AG08395 (cell line): ENCODE measurements at regions not wholly inside any gene's neighbourhood (a gene's known extent, or its start where the extent isn't known, plus 50 kb on each side); places are given as distances from the start of the nearest gene placed in this dataset.
A peak's percentile ranks its signal among the peaks of the same experiment; 100 is the strongest.

ENCODE experiments used
- DNase-seq: peaks from one replicate; pipeline ENCODE4 v3.0.0; 2012; ENCODE audit warnings: mixed read lengths, low spot score

DNA sequence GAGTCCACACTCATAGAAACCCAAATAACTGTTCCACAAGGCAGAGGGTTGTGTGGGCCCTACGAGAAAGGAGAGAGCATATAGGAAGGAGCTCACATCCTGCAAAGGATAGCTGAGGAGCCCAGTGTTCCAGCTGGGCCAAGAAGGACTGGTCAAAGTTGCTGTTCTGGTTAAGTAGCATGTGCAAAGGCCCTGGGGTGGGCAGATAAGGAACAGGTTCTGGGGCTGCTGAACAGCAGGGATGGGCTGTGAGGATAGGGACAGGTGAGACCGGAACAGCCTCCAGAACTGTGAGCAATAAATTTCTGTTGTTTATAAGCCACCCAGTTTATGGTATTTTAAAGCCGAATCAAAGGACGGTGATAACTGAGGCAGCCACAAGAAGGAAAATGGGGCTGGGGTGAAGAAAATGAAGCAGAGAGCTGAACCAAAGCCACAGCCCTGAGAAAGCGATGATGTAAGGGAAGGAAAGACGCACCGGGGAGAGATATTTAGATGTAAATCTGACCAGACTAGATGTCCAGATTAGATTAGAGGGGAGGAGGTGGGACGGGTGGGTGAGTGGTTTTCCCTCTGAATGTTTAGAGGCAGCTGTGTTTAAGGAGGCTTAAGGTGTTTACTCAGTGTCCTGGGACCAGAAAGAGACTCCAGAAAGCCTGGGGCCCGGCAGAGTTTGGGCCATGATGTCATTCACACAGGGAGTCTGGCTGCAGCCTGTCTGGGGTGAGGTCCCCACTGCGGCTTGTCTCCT is 180.8 kb upstream of the BCOR start:
- DNase-seq, result no peak

DNA sequence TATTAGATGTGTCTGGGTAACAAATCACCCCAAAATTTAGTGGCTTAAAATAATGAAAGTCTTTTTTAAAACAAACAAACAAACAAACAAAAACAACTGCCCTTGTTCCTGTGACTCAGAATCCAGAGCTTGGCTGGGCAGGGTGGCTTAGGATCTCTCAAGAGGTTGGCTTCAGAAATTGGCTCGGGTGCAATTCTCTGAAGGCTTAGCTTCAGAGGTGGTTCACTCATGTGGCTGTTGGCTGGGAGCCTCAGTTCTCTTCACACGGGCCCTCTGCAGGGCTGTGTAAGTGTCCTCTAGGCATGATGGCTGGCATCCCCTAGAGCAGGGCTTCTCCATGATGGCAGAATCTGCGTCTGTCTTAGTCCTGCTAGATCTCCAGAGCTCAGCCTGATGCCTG is 179.9 kb upstream of the BCOR start:
- no peak for DNase-seq

DNA sequence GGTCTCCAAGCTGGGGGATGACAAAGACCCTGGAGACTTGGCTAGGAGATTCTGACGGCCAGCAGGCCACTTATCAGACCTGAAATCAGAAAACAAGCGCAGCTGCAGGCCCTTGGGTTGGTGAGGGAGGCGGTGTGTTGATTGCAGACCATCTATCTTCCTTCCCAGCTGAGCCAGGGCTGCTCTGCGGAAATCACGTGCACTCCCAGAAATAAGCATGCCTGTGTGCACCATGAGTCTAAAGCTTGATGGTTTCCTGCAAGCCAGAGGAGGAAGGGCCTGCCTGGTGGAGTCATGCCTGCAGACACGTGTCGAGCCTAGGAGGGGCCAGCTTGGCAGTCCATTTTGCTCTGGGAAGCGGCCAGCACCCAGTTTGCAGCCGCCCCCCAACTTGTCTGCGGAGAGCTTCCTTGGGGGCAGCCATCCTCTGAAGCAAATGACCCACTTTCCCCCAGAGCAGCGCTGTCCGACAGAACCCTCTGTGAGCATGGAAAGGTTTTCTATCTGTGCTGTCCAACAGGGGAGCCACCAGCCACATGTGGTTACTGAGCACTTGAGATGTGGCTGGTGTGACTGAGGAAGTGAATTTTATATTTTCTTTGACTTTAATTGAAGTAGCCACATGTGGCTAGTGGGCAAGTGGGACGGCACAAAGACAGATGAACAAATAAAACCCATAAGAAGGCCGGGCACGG is 175.7 kb upstream of the BCOR start:
- no peak for DNase-seq

- no peak for DNase-seq
These were observed 175.0 kb upstream of the BCOR start for GRCh38 chrX:40272776-40273175.

DNA sequence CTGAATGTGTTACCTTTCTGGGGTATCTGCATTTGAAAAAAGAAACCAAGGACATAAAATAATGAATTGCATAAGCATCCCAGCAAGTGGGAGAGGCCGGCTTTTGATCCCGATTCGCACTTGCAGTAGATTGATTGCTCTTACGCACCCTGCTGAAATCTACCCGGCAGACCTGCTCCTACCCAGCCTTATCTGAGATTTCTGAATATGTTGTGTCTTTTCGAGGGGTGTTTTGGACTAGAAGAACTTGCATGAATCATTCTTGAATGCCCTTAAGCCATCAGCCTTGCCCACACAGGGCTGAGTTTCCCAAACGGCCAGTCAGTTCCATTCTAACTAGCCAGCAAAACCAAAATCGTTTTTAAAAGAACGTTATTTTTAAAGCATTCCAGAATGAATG is 174.4 kb upstream of the BCOR start:
- no peak for DNase-seq

- no peak for DNase-seq
These were observed 170.4 kb upstream of the BCOR start for GRCh38 chrX:40268188-40268520.

DNA sequence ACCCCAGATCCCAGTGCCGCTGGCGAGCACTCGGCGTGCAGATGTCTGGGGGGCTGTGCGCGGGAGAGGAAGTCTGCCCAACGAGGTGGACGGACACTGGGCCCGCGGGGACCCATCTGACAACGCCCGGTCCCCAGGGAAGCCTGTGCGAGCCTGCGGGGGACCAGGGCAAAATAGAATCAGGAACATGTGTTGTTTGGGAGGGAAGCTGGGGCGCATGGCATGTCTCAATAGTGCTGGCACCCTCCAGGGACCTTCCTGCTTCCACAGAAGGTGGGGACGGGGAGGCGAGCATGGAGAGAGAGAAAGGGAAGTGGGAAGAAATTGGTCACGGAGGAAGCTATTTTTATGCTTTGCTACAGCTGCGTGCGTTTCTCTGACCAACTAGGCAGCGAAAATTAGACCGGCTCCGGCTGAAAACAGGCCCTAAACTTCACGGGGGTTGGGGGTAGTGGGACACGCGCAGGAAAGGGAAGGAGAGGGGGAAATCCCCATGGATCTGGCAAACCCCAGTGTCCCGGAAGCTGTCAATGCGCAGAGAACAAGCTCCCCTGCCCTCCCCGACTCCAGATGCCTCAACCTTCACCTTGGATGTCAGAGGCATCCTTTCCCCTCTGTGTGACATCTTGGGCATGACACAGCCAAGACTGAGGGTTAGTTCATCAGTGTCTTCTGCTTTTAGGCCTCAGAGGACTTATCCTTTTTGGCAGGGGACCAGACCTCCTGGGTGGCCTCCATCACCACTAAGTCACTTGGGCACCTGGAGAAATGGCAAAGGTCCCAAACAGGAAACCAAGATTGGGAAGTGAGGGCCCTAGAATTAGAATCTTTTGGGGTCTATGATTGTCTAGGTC is 169.8 kb upstream of the BCOR start:
- DNase-seq, result no peak

- peak; percentile 75 for DNase-seq
These were observed 169.0 kb upstream of the BCOR start for GRCh38 chrX:40266490-40267333.

DNA sequence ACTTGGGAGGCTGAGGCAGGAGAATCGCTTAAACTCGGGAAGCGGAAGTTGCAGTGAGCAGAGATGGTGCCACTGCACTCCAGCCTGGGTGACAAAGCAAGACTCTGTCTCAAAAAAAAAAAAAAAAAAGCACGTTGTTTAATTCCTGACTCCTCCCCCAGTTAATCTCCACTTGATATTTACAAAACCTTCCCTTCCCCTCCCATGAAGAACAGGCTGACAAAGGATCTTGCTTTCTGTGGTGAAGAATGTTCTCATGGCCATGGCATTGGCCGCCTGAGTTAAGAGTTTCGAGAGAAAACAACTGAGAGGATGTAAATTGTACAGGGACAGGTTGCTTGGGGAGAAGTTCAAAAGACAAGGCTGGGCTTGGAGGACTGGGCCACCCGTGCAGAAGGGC is 168.2 kb upstream of the BCOR start:
- no peak for DNase-seq

GRCh38 chrX:40263014-40263560 is 165.3 kb upstream of the BCOR start:
- peak; percentile 21 for DNase-seq

DNA sequence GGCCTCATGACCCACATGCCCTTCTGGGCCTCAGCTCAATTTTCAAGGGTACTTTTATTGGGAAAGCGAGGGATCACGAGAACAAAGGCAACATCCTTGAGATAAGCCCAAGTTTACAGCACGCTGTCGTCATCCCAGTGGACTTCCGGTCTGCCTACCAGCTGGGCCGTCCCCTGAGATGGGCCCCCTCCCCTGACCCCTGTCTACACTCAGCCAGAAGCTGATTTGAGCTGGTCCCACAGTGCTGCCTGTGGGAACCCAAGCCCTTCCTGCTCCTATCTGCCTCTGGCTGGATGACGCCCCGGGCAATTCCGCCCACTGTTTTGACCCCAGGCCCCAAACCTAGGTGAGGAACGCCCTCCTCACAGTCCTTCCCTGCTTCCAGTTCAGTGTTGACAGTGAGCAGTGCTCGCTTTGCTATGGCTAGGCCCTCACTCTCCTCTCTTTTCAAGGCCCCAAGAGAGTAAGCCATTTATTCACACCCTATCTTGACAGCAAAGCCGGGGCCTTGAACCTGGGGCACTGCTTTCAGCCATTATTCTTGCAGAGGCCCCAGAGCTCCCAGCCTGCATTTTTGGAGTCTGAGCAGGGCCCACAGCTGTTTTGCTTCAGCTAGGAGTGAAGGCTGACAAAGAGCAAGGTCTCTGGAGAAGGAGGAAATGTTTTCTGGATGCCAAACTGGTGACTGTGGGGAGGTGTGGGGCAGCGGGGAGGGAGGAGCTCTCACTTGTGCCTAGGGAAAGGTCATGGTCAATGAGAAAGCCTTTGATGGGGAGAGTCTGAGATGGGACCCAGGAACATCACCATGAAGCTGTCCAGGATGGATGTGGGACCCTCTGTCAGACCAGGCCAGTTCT is 164.6 kb upstream of the BCOR start:
- peak; percentile 71 for DNase-seq

DNA sequence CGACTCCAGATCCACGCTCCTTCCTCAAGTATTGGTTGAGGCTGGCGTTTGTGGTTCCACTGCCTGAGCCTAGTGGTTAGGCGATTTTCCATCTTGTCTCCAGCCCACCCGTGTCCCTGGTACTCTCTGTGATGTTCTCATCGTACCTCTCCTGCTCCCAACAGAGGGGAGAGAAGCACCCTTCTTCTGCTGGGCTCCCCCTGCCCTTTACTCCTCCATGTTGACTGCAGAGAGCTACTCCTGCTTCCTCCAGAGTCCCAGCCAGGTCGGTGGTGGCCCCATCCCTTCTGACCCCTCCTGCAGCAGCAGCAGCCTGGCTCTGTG is 164.0 kb upstream of the BCOR start:
- DNase-seq, result no peak

GRCh38 chrX:40260146-40260747 is 162.5 kb upstream of the BCOR start:
- peak; percentile 26 for DNase-seq

DNA sequence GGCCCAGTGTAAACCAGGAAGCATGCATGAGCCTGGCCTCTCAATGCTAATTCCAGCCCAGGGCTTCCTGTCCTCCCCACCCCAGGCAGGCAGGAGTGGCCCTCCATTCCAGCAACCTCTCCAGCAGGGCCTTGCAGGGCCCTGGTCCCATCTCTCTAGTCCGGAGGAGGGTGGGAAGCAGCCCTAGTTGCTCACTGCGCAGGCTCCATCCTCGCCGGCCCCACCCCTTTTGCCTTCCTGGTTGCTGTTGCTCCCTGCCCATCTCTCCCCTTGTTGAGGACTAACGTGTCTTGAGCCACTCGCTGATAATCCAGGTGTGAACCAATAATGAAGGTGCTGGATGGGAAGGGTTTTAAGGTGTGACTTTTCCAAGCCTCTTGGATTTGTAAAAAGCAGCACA is 161.2 kb upstream of the BCOR start:
- no peak for DNase-seq

- DNase-seq, result no peak
These were observed 156.0 kb upstream of the BCOR start for GRCh38 chrX:40253771-40254170.

GRCh38 chrX:40249582-40249981 is 151.8 kb upstream of the BCOR start:
- no peak for DNase-seq

DNA sequence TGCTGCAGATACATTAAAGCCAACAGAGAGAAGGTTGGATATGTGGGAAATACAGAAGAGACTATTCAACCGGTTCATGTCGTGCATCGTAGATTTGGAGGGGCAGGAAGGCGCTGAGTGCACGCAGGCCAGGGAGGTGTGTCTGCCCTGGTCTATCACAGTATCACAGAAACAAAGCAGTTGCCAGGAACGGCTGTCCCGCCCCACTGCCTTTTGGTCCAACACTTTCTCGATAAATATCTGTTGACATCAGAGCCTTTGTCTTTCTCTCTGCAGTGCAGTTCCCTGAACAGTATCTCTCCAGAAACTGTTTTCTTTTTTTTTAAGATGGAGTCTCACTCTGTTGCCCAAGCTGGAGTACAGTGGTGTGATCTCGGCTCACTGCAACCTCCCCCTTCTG is 151.1 kb upstream of the BCOR start:
- DNase-seq, result no peak

- DNase-seq, result no peak
These were observed 150.3 kb upstream of the BCOR start for GRCh38 chrX:40247848-40248622.

DNA sequence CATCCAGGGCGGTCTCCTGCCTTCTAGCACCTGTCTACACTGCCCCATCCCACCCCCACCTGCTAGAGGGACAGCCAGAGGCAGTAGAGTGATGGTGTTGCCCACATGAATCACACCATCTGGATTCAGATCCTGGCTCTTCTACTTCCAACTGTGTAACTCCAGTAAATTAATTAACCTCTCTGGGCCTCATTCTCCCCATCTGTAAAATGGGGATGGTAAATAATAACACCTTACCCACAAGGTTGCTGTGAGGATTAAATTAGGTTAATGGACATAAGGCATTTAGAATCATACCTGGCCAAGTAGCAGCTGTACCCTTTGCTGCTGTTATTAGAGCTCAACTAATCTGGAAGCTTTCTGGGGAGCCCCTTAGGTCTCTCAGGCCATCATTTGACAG is 149.6 kb upstream of the BCOR start:
- DNase-seq, result no peak
